HG02623 (cell line): ENCODE measurements at regions not wholly inside any gene's neighbourhood (a gene's known extent, or its start where the extent isn't known, plus 50 kb on each side); places are given as distances from the start of the nearest gene placed in this dataset.

ENCODE experiments used
- ATAC-seq: cut with Tn5 transposase; IDR thresholded peaks from one replicate; pipeline ENCODE4 v1.9.1; 2021; ENCODE audit warnings: moderate library complexity; ENCODE audit not compliant: unreplicated experiment

DNA sequence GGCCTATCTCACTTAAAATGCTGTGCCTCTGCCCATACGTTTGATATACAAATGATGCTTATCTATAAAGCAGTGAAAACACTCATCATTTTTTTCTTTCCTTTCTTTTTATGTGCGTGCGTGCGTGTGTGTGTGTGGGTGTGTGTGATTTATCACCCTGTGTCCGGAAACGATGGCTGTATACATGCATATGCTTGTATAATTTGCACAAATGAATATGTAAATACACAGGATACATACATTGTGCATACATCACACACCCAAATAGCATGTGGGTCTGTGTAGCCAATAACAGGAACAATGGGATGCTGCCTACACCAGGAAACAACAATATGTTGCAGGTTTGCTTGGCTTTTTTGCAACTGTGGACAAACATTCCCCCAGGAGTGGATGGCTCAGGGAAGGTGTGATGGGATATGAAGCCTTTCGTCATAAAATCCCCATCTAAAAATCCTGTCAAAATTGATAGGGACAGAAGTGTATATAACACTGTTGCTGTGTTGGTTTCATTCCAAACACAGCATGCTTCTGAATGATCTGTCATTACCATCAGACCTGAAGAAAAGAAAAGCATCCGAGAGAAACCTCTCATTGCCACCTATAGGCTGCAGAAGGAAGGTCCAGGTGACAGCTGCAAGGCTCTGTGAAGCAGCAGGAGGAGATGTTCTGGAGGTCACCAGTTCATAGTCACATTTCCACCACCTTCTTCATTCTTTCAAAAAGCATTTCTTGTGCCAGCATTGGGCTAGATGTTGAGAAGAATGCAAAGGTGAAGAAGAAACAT is 503.9 kb upstream of the NR2F2 start:
- ATAC-seq: no peak

DNA sequence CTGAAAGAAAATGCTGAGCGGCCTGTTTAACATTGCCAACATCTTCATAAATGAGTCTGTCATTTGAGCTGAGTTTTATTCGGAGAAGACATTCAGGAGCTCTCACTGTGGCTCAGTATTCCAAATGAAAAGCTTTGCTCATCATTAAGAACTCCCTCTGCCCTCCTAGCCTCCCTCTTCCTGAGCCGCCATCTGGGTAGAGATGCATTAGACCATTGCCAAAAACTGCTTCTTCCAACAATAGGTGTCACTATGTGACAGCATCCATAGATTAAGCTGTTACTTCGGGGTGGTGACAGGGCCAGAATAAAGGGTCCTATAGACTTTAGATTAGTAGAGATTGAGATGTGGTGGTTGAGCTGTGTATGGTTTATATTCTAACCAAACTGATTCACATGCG is 501.4 kb upstream of the NR2F2 start:
- no peak for ATAC-seq

DNA sequence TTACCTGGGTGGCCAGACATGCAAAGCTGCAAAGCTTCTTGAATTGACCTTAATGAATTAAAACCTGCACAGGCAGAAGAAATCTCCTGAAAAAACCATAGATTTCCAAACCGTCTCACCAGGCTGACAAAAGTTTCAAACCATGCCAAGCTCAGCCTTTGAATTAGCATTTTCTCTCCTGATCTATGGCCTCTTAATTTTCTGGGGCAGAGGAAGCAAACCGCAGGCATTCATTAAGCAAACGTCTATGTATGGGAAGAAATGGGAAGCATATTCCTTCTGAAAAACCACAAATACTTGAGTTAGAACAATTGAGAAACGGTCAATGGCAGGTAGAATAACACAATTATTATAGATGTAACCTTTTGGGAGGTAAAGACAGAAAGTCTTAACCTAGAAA is 500.2 kb upstream of the NR2F2 start:
- no peak for ATAC-seq

DNA sequence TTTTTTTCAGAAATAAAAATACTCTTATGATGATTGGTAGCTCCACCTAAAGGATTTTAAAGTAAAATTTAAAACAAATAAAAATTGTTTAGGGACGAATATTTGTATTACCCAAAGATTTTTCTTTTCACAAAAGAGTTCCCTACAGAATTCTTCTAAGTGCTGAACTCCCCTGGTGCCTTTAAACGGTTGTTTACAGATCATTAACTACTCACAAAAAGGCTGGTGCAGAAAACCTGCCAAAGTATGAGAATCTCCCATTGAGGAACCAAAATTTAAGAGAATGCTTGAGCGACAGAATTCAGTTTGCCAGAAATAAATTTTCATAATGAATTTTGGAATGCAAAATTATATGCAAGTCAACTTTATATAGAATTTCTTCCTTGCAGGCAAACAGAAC is 497.8 kb upstream of the NR2F2 start:
- ATAC-seq: no peak

DNA sequence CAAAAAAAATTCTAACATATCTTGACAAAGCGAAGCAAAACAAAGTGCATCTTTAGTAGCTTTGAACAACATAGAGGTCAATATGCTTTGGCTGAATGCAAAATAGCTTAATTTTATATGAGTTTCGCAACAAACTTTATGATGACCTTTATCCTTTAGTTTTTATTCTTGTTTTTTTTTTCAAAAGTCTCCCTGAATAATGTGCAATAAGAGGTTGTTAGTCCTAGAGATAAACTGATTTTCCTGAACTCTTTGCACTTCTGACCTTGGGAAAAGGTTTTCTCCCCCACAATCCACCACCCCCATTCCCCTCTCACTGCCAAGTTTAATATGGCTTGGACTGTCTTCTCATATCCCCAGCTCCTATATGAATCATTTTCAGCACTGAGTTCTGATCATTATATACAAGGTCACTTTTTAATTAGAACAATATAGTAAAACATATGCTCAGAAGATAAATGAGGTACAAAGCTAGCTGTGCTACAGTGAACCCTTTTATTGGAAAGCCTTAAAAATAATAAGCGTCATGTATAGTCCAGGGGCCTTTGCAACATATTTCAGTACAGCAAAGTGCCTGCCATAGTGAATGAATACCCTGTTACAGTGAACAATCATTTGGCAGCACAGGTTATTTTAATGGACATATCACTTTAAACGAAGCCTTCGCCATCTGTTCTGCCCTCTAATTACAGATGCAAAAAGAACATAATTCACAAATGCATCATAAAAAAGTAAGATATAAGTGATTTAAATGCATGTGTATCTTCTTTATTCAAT is 496.3 kb upstream of the NR2F2 start:
- ATAC-seq: no peak

DNA sequence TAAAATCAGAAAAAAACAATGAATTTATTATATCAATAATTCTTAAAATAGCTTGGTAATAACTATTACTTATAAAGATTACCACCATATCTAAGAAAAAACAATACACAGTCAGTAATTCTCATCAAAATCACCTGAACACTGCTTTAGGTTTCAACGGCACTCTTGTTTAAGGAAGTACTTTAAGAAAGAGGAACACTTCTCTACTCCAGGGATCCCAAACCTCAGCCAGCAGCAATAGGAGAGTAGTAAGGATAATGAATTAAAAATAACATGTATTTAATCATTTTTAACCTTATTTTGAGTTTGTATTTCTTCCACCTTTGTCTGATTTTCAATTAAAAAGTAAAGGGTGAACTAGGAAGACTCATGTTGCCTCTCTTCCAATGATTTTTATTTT is 494.0 kb upstream of the NR2F2 start:
- ATAC-seq: no peak

DNA sequence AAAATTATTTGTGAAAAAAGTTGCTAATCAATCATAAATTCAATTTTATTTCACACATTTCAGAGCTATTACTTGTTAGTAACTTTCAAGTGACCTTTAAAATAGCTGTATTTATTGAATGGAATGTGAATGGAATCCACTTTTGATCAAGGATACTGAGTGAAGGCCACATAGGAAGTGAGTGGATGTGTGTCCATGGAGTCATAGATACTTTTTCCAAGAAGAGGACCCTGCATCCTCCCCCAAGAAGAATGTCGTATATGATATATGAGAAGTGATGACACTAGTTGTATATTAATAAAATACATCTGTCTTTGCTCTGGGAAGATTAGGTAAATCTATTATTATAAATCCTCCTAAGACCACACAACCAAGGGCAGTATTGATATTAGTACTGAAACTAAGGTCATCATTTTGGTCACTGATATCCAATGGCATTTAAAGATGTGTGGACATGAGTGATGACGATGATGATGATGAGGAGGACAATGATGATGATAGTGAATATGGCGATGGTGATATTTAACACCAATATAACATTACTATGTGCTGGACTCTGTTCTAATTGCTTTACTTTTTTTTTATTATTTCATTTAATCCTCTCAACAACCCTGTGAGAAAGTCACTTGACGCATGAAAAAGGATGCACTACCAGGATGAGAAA is 493.0 kb upstream of the NR2F2 start:
- ATAC-seq: no peak

DNA sequence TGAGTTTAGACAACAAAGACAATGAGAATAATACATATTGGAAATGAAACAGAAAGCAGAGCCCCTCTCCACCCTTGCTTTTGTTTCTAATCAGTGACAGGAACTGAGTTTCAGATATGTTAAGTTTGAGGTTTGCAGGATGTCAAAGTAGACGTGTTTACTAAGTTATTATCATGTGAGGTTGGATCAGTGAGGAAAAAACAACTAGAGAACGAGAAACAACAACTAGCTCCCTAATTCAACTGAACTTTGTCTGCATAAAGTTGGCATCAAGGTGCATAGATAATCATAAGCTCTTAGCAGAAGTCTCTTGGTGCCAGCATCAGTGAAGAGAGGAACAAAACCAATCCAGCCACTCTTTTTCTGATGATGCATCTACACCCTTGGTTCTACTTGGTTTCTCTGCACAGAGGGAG is 491.1 kb upstream of the NR2F2 start:
- peak; percentile 83 for ATAC-seq

DNA sequence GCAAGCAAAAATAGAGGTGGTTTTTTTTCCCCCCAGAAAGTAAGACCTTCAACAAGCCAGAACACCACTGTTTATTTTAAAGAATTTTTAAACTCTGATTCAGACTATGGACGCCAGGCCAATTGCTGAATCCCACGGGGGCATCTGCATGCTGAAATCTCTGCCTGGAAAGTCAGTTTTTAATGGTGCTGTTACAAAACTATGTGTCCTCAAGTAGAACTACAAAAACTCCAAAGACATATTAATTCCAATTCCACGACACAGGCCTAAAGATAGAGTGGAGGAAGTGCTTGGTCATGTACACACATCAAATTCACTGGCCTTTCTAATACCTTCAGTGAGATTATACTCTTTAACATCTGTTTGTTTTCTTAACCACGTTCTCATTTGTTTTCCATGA is 490.5 kb upstream of the NR2F2 start:
- no peak for ATAC-seq

DNA sequence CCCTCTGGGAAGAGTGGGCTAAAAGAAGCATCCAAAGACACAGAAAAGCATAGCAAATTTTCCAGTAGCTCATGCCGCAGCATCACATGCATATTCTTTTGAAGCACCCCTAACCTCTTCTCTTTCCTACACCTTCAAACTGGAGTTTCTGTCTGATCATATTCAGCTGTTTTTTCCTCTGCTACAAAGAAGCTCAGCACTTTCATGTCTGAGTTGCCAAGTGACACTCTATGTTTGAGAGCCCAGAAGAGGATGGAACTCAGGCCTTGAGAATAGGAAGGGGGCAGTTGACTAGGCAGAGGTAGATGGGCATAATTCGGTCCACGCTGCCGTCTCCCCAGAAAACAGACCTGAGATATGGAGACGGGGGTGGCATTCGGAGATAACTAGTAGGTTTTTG is 489.6 kb upstream of the NR2F2 start:
- no peak for ATAC-seq

DNA sequence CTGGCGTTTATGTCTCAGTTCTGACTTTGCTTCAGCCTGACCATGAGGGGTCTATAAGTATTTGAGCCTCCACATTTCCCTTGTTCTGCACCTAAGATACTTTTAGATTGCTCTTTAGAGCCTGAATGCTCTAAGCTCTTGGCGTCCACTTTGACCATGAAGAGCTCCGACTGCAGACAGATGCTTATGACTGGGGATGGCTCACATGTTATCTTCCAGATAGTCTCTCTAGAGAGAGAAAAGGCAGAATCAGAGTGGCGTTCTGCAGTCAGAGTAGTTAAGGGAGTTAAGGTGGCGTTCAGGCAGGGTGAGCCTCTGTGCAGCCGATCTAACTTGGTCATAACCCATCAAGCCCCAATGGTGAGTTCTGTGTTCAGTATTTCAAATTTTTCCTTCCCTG is 487.9 kb upstream of the NR2F2 start:
- no peak for ATAC-seq

DNA sequence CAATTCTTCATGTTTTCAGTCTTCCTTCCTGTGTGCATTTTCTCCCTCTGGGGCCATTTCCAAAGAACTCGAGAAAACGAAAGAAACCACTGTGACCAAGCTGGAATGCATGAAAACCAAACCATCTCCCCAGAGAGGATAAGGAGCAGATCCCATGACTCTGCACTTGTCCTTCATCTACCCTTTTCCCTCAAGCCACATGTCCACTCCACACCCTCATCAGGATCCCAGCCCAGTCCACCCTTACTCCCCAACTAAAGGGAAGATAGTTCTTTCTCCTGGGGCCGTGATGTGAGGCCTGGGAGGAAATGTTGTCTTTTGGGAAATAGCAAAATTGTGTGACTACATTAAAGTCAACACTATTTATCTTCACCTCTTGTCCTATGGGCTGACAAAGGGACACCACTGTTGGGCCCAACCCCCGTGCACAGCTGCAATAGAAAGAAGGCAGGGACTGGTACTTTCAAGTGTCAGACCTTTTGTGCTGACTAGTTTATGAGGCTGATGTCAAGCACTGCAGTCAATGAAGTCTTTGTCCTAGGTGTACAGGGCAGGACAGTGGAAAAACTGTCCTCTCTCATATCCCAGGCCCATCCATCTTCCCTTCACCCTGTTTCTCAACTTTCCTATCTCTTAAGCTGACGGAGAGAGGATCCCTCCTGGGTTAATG is 487.1 kb upstream of the NR2F2 start:
- ATAC-seq: no peak

DNA sequence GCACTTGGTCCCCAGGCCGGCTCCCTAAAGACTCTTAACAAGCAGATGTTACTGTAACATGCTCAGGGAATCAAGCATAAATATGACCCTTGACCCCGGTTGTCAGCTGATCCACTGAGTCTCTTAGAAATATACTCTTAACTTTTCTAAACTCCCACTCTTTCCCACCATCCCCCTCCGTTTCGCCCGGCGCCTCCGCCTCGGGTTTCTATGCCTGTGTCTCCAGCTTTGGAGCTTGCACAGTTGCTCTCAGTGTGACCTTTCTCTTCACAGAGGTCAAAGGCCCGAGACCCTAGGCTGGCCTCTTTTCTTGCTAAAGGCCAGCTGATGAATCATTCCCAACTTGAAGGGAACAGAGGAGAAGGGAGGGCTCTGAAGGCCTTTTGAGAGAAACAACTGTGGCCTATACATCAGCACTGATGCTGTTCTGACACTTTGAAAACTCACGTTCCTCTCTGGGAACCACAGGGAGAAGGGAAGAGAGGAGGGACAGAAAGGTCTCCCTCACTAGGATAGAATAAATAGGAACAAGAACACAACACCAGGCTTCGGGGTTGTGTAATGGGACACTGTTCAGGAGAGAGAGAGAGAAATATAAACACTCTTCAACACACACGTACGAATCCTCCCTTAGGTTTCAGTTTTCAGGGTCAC is 484.5 kb upstream of the NR2F2 start:
- no peak for ATAC-seq

DNA sequence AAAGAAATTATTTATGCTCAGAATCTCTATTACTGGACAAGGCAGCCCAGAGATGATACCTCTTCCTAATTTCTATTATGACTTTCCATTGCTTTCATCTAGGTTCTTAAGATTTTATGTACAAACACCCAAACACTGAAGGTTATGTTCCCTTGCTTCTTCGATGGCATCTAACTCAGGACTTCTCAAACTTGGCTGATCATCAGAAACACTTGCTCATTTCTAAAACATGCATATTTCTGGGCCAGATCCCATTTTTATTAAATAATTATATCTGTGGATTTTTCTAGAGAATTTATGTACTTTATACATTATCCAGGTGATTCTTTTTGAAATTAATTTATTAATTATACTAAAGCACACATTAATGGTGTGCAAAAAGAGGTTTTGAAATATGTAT is 482.4 kb upstream of the NR2F2 start:
- ATAC-seq: no peak

DNA sequence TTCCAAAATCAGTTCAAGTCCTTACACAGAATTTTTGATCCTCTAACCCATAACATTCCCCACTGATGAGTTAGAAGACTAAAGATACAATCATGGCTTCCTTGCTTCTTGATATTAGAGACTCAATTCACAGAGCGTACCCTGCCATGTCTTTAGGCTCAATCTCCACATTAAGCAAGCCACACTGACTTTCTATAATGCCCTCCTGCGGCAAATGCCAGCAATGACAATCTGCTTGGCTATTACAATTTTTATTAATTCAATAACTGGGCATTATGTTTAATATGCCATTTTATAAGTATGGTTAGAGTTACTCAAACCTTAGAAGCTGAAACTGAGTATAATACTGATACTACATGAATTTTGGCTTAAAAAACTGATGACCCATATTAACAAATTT is 479.7 kb upstream of the NR2F2 start:
- ATAC-seq: no peak

DNA sequence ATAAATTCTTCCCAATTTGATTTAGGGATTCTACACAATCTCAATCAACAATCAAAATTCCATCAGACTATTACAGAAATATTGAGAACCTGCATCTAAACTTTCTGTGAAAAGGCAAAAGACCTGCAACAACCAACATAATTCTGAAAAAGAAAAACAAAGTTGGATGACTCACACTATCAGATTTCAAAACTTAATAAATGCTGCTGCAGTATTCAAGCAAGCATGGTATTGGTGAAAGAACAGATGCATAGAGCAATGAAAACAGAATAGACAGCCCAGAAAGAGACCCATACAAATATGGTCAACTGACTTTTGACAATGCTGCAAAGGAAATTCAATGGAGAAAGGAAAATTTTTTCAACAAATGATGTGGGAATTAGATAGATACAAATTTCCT is 477.1 kb upstream of the NR2F2 start:
- no peak for ATAC-seq

DNA sequence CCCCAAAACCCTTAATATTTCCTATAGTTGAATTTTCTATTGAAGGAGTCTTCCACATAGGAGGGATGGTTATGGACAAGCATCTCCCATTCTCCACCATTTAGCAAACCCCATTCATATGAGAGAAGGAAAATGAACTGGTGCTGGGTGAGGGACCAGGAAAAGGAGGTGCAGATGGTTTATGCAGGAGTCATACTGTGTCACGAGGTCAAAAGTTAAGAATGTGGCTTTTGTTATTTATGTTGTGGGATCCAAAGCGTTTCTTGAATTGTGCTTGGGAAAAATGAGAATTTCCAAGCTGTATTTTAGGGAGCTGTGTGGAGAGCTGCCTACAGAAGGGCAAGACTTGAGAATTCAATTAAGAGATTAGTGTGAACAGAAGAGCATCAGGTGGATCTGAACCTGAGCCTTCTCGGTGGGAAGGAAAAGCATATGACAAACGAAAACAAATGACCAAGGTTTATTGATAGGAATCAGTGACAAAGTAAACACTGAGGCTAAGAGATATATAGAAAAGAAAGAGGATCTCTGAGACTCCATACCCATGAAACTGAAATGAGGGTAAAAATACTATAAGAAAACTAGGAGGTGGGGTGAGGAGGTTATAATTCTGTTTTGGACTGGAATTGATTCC is 473.3 kb upstream of the NR2F2 start:
- ATAC-seq: no peak

DNA sequence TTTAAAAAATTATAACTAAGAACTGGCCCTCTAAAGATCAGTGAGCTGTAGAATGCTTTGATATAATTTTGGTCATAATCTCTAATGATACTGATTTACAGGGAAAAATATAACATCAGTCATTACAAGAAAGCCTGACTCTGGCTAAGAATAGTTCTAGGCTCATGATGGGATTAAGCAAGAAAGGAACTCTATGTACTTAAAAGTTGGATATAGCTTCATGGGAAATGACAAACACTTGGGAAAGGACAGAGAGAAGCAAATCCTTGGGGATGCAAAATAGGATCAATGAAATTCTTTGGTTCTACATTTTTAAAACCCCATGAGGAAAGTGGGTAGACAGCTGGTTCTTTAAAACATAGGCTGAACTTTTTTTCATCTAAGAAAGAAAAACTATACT is 472.7 kb upstream of the NR2F2 start:
- no peak for ATAC-seq

DNA sequence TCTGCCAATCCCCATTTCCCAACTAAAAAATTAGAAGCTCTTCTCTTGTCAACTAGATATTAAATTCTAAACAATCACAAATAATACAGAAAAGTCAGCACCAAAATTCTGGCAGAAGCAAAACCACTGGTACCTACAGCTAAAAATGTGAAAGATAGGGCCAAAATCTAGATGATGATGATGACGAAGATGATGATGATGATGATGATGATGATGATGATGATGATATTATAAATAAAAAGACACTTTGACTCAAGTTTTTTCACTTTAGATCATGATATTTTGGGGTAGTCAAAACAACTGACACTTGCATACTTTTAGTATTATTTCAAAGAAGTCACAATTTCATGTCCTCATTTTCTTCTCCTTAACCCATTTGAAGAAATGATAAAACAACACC is 470.1 kb upstream of the NR2F2 start:
- no peak for ATAC-seq

DNA sequence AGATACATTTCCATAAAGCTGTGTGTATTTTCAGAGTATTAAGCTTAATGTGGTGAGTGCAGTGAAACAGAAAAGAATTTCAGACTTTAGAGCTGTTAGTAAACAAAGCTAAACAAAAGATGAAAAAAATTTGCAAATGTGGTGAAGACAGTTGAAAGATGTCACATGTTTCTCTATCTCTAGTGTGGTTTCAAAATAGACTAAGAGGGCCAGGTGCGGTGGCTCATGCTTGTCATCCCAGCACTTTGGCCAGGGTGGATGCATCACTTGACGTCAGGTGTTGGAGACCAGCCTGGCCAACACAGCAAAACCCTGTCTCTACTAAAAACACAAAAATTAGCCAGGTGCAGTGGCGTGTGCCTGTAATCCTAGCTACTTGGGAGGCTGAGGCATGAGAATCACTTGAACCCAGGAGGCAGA is 466.0 kb upstream of the NR2F2 start:
- ATAC-seq: no peak
